Liver (tissue), 3 donors: ENCODE measurements at regions not wholly inside any gene's neighbourhood (a gene's known extent, or its start where the extent isn't known, plus 50 kb on each side); places are given as distances from the start of the nearest gene placed in this dataset.

ENCODE experiments used
- EGR1 ChIP-seq, 2 donors: IDR thresholded peaks; 2 replicates each; pipeline ENCODE4 v1.6.1; 2016 to 2018; ENCODE audit warnings: antibody characterized with exemption in 2 of 2, low read depth in 2 of 2
- GABPA ChIP-seq, 2 donors: IDR thresholded peaks in 1 of 2; conservative IDR thresholded peaks in 1 of 2; 2 replicates each; pipeline ENCODE4 v1.6.1; 2016; ENCODE audit warnings: antibody characterized with exemption in 2 of 2, mild to moderate bottlenecking in 1 of 2, moderate library complexity in 1 of 2
- JUND ChIP-seq, 2 donors: IDR thresholded peaks; 2 replicates each; pipeline ENCODE4 v1.6.1; 2016; ENCODE audit warnings: antibody characterized with exemption in 2 of 2
- RAD21 ChIP-seq, 2 donors: IDR thresholded peaks; 2 replicates each; pipeline ENCODE4 v1.6.1; 2016; ENCODE audit warnings: antibody characterized with exemption in 2 of 2, mild to moderate bottlenecking in 2 of 2
- TAF1 ChIP-seq: conservative IDR thresholded peaks from 2 replicates; pipeline ENCODE4 v1.6.1; 2016; ENCODE audit warnings: antibody characterized with exemption, mild to moderate bottlenecking
- TF ChIP-seq, protein P1 (sequence below): fragments of 150-350 bp; IDR thresholded peaks from 2 replicates; pipeline ENCODE4 v1.5.1; 2017; ENCODE audit warnings: improper control_type of control experiment, low read depth, low read length; ENCODE audit not compliant: missing input control
- TF ChIP-seq, protein P2 (sequence below): IDR thresholded peaks from 2 replicates; pipeline ENCODE4 v1.6.1; 2016; ENCODE audit warnings: antibody characterized with exemption
- TF ChIP-seq, protein P3 (sequence below): IDR thresholded peaks from 2 replicates; pipeline ENCODE4 v1.6.1; 2016; ENCODE audit warnings: antibody characterized with exemption
- donor health status: healthy.
- donor health status: healthy.

DNA sequence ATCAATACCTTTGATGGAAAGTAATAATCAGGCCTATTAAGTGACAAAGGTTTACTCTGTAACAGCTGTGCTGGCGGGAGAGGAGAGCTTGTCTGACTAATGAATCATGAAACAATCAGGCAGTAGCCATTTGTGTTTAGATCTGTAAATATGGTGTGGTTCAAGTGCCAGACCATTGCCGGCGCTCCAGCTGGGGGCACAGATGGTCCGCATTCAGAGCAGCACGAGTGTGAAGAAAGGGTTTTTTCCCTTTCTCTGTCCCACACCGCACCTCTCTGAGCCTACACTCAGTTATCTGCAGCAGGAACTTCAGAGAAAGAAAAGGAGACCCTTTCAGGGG, 111.3 kb upstream of the PAQR3 start:
- TF ChIP-seq, protein P1, sequence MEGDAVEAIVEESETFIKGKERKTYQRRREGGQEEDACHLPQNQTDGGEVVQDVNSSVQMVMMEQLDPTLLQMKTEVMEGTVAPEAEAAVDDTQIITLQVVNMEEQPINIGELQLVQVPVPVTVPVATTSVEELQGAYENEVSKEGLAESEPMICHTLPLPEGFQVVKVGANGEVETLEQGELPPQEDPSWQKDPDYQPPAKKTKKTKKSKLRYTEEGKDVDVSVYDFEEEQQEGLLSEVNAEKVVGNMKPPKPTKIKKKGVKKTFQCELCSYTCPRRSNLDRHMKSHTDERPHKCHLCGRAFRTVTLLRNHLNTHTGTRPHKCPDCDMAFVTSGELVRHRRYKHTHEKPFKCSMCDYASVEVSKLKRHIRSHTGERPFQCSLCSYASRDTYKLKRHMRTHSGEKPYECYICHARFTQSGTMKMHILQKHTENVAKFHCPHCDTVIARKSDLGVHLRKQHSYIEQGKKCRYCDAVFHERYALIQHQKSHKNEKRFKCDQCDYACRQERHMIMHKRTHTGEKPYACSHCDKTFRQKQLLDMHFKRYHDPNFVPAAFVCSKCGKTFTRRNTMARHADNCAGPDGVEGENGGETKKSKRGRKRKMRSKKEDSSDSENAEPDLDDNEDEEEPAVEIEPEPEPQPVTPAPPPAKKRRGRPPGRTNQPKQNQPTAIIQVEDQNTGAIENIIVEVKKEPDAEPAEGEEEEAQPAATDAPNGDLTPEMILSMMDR: no peak
- TF ChIP-seq TAF1 (no peak), JUND (IDR thresholded peaks at IDR 0.05) (no peak), GABPA (IDR thresholded peaks at IDR 0.05 in 1 of 2, conservative IDR thresholded peaks at IDR 0.05 in 1 of 2) (no peak), RAD21 (IDR thresholded peaks at IDR 0.05) (no peak), EGR1 (IDR thresholded peaks at IDR 0.05; ENCODE audit: low read depth in 2 of 2) (no peak)
- TF ChIP-seq, protein P2, sequence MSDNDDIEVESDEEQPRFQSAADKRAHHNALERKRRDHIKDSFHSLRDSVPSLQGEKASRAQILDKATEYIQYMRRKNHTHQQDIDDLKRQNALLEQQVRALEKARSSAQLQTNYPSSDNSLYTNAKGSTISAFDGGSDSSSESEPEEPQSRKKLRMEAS: no peak
- TF ChIP-seq, protein P3, sequence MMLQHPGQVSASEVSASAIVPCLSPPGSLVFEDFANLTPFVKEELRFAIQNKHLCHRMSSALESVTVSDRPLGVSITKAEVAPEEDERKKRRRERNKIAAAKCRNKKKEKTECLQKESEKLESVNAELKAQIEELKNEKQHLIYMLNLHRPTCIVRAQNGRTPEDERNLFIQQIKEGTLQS: no peak
